ENCODE measurements at regions not wholly inside any gene's neighbourhood (a gene's known extent, or its start where the extent isn't known, plus 50 kb on each side); places are given as distances from the start of the nearest gene placed in this dataset.

GRCh38 chr15:69951256-69951897, 146.3 kb downstream of the TLE3 start:
- no peak for DNase-seq (ENCODE audit: low read depth)

GRCh38 chr15:69951898-69952555, 145.7 kb downstream of the TLE3 start:
- no peak for DNase-seq (ENCODE audit: low read depth)

GRCh38 chr15:69953051-69953450, 144.7 kb downstream of the TLE3 start:
- no peak for DNase-seq (ENCODE audit: low read depth)

- DNase-seq (ENCODE audit: low read depth) = no peak
Observed at GRCh38 chr15:69953816-69954215, 143.9 kb downstream of the TLE3 start.

- no peak for DNase-seq (ENCODE audit: low read depth)
Observed at GRCh38 chr15:69954666-69955065, 143.1 kb downstream of the TLE3 start.

GRCh38 chr15:69955240-69955894, 142.3 kb downstream of the TLE3 start:
- no peak for DNase-seq (ENCODE audit: low read depth)

- no peak for DNase-seq (ENCODE audit: low read depth)
Observed at GRCh38 chr15:69956417-69956816, 141.3 kb downstream of the TLE3 start.

GRCh38 chr15:69957175-69957574, 140.5 kb downstream of the TLE3 start:
- DNase-seq (ENCODE audit: low read depth) = no peak

- DNase-seq (ENCODE audit: low read depth) = no peak
Observed at GRCh38 chr15:69958496-69959084, 139.1 kb downstream of the TLE3 start.

- no peak for DNase-seq (ENCODE audit: low read depth)
Observed at GRCh38 chr15:69962561-69962960, 135.2 kb downstream of the TLE3 start.

GRCh38 chr15:69963385-69963784, 134.3 kb downstream of the TLE3 start:
- DNase-seq (ENCODE audit: low read depth) = no peak

- no peak for DNase-seq (ENCODE audit: low read depth)
Observed at GRCh38 chr15:69971771-69972170, 125.9 kb downstream of the TLE3 start.

GRCh38 chr15:69972436-69972835, 125.3 kb downstream of the TLE3 start:
- DNase-seq (ENCODE audit: low read depth) = no peak

GRCh38 chr15:69973102-69973714, 124.5 kb downstream of the TLE3 start:
- DNase-seq (ENCODE audit: low read depth) = no peak

- DNase-seq (ENCODE audit: low read depth) = no peak
Observed at GRCh38 chr15:69973880-69974279, 123.8 kb downstream of the TLE3 start.

- no peak for DNase-seq (ENCODE audit: low read depth)
Observed at GRCh38 chr15:69974321-69974720, 123.4 kb downstream of the TLE3 start.

- DNase-seq (ENCODE audit: low read depth) = peak; percentile 19
Observed at GRCh38 chr15:69976366-69976994, 121.2 kb downstream of the TLE3 start.

- no peak for DNase-seq (ENCODE audit: low read depth)
Observed at GRCh38 chr15:69978603-69979002, 119.1 kb downstream of the TLE3 start.

- DNase-seq (ENCODE audit: low read depth) = no peak
Observed at GRCh38 chr15:69979262-69979661, 118.5 kb downstream of the TLE3 start.

GRCh38 chr15:69979783-69980182, 117.9 kb downstream of the TLE3 start:
- no peak for DNase-seq (ENCODE audit: low read depth)

GRCh38 chr15:69980341-69981059, 117.2 kb downstream of the TLE3 start:
- DNase-seq (ENCODE audit: low read depth) = no peak

All from stimulated activated CD4-positive, alpha-beta T cell treated with anti-CD3 and anti-CD28 coated beads, Interleukin-2, amount 100 ng/mL, for 4 hours (primary cell).